Ishikawa (cell line): ENCODE measurements at regions not wholly inside any gene's neighbourhood (a gene's known extent, or its start where the extent isn't known, plus 50 kb on each side); places are given as distances from the start of the nearest gene placed in this dataset.

ENCODE experiments used
- CEBPB ChIP-seq: IDR thresholded peaks from 2 replicates; pipeline ENCODE4 v1.6.1; 2012
- EGR1 ChIP-seq: IDR thresholded peaks from 2 replicates; pipeline ENCODE4 v1.6.1; 2012
- EP300 ChIP-seq: IDR thresholded peaks from 2 replicates; pipeline ENCODE4 v1.6.1; 2012; ENCODE audit warnings: borderline replicate concordance
- FOXM1 ChIP-seq: IDR thresholded peaks from 2 replicates; pipeline ENCODE4 v1.6.1; 2012; ENCODE audit warnings: low read depth, borderline replicate concordance
- MAX ChIP-seq: IDR thresholded peaks from 2 replicates; pipeline ENCODE4 v1.6.1; 2012
- NFIC ChIP-seq: IDR thresholded peaks from 2 replicates; pipeline ENCODE4 v1.6.1; 2012
- RAD21 ChIP-seq: IDR thresholded peaks from 2 replicates; pipeline ENCODE4 v1.6.1; 2012; ENCODE audit warnings: low read depth
- REST ChIP-seq: IDR thresholded peaks from 2 replicates; pipeline ENCODE4 v1.6.1; 2012; ENCODE audit warnings: low read depth, mild to moderate bottlenecking
- TAF1 ChIP-seq: IDR thresholded peaks from 2 replicates; pipeline ENCODE4 v1.6.1; 2012; ENCODE audit warnings: low read depth, mild to moderate bottlenecking
- TCF12 ChIP-seq: IDR thresholded peaks from 2 replicates; pipeline ENCODE4 v1.6.1; 2012; ENCODE audit warnings: low read depth
- TEAD4 ChIP-seq: IDR thresholded peaks from 2 replicates; pipeline ENCODE4 v1.6.1; 2012
- USF1 ChIP-seq: IDR thresholded peaks from 2 replicates; pipeline ENCODE4 v1.6.1; 2012
- YY1 ChIP-seq: IDR thresholded peaks from 2 replicates; pipeline ENCODE4 v1.6.1; 2012; ENCODE audit warnings: low read depth
- ZBTB7A ChIP-seq: IDR thresholded peaks from 2 replicates; pipeline ENCODE4 v1.6.1; 2012; ENCODE audit warnings: low read depth

GRCh38 chr5:26390608-26391007 is 647.8 kb downstream of the CDH9 start:
- TF ChIP-seq USF1 (no peak), TAF1 (no peak), RAD21 (no peak), REST (no peak), EP300 (no peak), TEAD4 (no peak), EGR1 (no peak), NFIC (no peak), MAX (no peak), TCF12 (no peak), FOXM1 (no peak), CEBPB (no peak), ZBTB7A (no peak), YY1 (no peak)
